ENCODE measurements at regions not wholly inside any gene's neighbourhood (a gene's known extent, or its start where the extent isn't known, plus 50 kb on each side); places are given as distances from the start of the nearest gene placed in this dataset.

- no peak for DNase-seq (ENCODE audit: low read depth)
- no peak overlapping the region for H3K4me3 ChIP-seq (ENCODE audit: low read depth, low read length)
Measured at GRCh38 chr12:115736360-115736759, 541.1 kb downstream of the MED13L start.

- H3K4me3 ChIP-seq (ENCODE audit: low read depth, low read length) = no peak overlapping the region
Measured at GRCh38 chr12:115730975-115731541, 546.4 kb downstream of the MED13L start.

GRCh38 chr12:115726691-115727090, 550.8 kb downstream of the MED13L start:
- DNase-seq (ENCODE audit: low read depth) = no peak
- no peak overlapping the region for H3K4me3 ChIP-seq (ENCODE audit: low read depth, low read length)

More at GRCh38 chr12:115730975-115731541, 546.4 kb downstream of the MED13L start:
- no peak for DNase-seq (ENCODE audit: low read depth)

DNA sequence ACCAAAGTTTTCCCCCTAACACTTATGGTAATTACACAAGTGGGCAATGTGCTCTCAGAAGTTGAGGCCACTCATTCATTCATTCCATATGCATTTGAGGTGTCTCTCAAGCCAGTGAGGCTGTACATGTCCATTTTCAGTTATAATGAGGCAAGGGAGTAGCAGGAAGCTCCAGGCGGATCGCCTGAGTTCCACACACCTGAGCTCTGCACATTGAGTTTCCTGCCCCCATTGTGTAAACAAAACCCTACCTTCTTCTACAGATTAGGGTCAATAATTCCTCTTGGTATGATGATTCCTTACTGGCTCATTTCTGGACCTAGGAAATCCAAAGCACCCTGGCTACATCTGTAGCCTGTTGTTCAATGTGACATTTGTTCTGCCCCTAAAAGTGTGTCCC, 555.3 kb downstream of the MED13L start:
- no peak overlapping the region for H3K4me3 ChIP-seq (ENCODE audit: low read depth, low read length)
- no peak for DNase-seq (ENCODE audit: low read depth)

DNA sequence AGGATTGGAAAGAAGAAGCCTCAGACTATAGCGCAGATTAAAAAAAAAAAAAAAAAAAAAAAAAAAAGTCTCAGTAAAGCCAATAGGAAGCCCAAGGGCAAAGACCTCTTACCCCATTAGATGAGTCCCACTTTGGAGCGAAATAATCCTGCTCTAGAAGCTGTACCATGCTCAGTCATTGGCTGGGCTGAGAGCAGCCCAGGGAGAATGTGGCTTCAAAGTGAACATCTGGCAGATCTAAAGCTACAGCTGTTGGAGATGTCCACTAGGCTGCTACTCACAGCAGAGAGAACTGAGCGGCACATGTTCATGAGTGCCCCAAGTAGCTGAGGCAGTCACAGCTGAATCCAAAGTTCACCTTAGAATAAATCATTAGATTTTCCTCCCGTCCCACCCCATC, 560.9 kb downstream of the MED13L start:
- no peak for DNase-seq (ENCODE audit: low read depth)
- no peak overlapping the region for H3K4me3 ChIP-seq (ENCODE audit: low read depth, low read length)

DNA sequence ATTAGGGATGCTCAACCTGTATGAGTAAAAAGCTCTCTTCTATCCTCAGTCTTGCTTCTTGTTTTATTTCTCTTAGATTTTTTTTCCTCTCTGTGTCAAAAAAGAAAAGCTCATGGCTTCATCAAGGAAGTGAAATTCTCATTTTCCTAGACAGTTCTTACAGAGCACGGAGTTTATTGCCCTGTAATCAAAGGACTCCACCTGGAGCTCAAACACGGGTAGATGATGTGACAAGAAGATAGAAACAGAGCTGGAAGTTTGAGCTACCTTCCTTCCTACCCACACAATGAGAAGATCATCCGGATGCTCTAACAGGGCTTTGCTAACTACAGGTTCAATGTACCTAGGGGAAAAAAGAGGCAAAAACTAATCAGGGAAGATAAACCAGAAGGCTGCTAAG, 564.8 kb downstream of the MED13L start:
- no peak overlapping the region for H3K4me3 ChIP-seq (ENCODE audit: low read depth, low read length)
- DNase-seq (ENCODE audit: low read depth) = no peak

DNA sequence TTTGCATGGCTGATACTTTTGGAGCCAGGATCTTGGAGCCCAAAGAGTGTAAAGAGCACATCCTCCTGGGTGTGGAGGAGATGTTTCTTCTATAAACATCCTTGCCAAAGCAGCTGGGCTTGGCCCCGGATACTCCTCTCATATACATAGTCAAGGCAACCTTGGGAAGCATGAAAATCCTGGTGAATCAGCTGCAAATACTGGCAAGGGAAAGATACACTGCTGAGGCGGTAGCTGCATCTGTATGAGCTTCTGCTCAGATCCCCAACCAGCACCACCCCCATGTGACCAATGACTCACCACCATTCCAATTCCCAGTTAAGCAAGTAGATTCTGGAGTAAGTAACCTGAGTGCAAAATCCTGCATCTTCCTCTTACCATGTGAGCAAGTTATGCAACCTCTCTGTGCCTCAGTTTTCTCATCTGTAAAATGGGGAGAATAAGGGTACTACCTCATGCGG, 567.4 kb downstream of the MED13L start:
- DNase-seq (ENCODE audit: low read depth) = peak; percentile 29
- no peak overlapping the region for H3K4me3 ChIP-seq (ENCODE audit: low read depth, low read length)

- no peak overlapping the region for H3K4me3 ChIP-seq (ENCODE audit: low read depth, low read length)
- peak; percentile 4 for DNase-seq (ENCODE audit: low read depth)
Measured at GRCh38 chr12:115709540-115710011, 567.9 kb downstream of the MED13L start.

DNA sequence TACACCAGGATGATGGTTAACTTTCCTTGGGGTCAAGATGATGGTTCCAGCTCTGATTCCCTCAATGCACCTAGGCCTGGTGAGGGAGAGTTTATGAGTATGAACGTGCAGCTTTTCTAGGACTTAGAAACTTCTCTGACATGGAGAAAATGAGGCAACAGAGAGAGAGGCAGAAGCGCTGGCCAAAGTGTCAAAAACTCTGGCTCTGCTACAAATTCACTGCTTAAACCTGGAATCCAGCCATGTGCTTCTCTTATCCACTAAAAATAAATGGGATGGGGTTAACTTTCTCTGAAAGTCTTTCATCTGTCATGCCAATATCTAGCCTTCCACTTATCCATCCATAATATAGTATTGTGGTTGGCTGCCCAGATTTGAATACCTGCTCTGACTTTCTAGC, 568.7 kb downstream of the MED13L start:
- no peak for DNase-seq (ENCODE audit: low read depth)
- no peak overlapping the region for H3K4me3 ChIP-seq (ENCODE audit: low read depth, low read length)

DNA sequence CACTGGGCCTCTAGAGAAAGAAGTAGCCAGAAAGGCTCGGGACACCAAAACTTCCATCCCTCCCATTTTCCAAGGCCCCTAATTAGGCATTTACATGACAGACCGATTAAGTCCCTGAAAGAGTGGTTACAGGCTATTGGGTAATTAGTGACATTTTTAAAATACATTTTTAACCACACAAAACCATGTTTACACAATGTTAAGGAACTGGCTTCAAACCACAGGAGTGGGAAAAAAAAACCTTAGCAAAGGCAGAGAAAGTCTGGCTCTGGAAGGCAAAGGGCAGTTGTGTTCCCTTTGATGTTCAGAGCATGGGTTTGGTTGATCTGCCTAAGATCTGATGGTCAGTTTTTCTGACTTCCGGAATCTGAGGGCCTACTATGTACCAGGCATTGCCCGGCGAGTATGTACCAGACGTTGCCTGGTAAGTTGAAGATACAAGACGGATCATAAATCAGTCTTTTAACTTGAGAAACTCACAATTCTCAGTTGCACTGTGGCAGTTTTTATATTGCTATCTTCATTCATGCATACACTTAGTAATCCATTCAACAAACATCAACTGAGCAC, 576.5 kb downstream of the MED13L start:
- DNase-seq (ENCODE audit: low read depth) = no peak

GRCh38 chr12:115700081-115700480, 577.4 kb downstream of the MED13L start:
- DNase-seq (ENCODE audit: low read depth) = no peak
- no peak overlapping the region for H3K4me3 ChIP-seq (ENCODE audit: low read depth, low read length)

More for the DNA sequence above, 576.5 kb downstream of the MED13L start:
- H3K4me3 ChIP-seq (ENCODE audit: low read depth, low read length) = no peak overlapping the region

- H3K4me3 ChIP-seq (ENCODE audit: low read depth, low read length) = no peak overlapping the region
- DNase-seq (ENCODE audit: low read depth) = no peak
Measured at GRCh38 chr12:115698257-115698656, 579.2 kb downstream of the MED13L start.

DNA sequence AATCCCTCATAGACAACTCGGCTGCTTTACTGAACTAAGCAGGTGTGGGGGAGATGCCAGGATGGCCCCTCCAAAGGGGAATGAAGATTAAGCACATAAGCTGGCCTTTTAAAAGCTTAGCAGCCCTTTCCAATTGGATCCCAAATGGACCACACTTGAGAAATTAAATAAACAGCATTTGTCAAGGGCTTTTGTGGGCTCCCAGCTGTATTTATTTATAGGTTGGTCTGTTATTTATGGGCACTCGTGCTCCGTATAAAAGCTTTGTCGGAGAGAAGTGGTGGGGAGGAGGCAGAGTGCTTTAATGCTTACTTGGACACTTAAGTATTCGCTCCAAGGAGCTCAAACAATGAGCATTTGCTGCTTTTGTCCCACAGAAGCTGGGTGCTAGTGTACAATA, 580.2 kb downstream of the MED13L start:
- no peak for DNase-seq (ENCODE audit: low read depth)

DNA sequence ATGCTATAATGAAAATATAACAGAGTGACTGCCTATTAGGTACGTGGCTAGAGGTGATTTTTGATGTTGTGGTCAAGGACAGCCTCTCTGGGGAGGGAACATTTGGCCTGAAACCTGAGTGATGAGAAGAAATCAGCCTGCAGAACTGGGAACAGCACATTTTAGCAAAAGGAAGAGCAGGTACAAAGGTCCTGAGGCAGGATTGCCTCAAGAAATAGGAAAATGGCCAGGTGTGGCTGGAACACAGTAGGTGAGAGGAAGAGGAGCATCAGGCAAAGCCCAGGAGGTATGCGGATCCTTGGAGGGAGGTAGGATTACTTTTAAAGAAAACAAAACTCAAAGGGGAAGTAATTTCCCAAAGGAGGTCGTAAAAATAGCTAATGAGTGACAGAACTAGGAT, 582.9 kb downstream of the MED13L start:
- H3K4me3 ChIP-seq (ENCODE audit: low read depth, low read length) = no peak overlapping the region
- no peak for DNase-seq (ENCODE audit: low read depth)

More for the DNA sequence above, 580.2 kb downstream of the MED13L start:
- no peak overlapping the region for H3K4me3 ChIP-seq (ENCODE audit: low read depth, low read length)

DNA sequence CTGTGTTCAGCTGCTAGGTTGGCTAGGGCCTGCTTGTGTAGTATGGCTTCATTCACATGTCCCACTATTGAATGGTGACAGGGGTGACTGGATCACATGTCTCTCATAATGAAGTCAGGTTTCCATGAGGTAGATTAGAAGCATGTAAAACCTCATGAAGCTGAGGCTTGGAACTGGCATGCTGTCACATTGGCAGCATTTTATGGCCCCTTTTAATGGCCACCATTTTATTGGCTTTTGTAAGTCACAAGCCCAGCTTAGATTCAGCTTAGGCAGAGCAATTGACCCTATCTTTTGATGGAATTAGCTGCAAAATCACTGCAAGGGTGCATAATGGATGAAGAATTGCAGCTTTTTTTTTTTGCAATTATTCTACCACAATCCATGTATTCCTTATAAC, 583.5 kb downstream of the MED13L start:
- no peak overlapping the region for H3K4me3 ChIP-seq (ENCODE audit: low read depth, low read length)
- DNase-seq (ENCODE audit: low read depth) = no peak

GRCh38 chr12:115691123-115691522, 586.4 kb downstream of the MED13L start:
- no peak for DNase-seq (ENCODE audit: low read depth)
- H3K4me3 ChIP-seq (ENCODE audit: low read depth, low read length) = no peak overlapping the region

GRCh38 chr12:115687094-115687493, 590.4 kb downstream of the MED13L start:
- no peak overlapping the region for H3K4me3 ChIP-seq (ENCODE audit: low read depth, low read length)
- no peak for DNase-seq (ENCODE audit: low read depth)

GRCh38 chr12:115683240-115683780, 594.2 kb downstream of the MED13L start:
- DNase-seq (ENCODE audit: low read depth) = no peak
- H3K4me3 ChIP-seq (ENCODE audit: low read depth, low read length) = no peak overlapping the region

GRCh38 chr12:115680967-115681366, 596.5 kb downstream of the MED13L start:
- DNase-seq (ENCODE audit: low read depth) = no peak
- no peak overlapping the region for H3K4me3 ChIP-seq (ENCODE audit: low read depth, low read length)

GRCh38 chr12:115672506-115673080, 604.9 kb downstream of the MED13L start:
- DNase-seq (ENCODE audit: low read depth) = no peak
- H3K4me3 ChIP-seq (ENCODE audit: low read depth, low read length) = no peak overlapping the region

DNA sequence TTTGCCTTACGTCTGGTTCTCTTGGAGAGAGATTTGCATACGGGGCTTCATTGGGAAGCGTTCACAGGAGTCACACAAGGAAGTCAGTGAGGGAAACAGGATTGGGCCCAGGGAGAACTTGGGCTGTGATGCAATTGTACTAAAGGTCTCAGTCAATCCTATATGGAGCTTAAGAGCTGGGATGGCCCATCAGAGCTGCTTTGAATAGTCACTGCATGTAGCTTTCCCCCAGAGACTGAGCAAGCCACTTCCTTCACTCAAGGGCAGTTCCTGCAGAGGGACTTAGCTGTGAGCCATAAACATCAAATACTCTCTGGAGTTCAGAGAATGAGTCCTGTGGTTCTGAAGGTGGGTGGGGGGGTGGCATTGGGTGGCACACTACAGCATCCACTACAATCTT, 605.4 kb downstream of the MED13L start:
- H3K4me3 ChIP-seq (ENCODE audit: low read depth, low read length) = no peak overlapping the region
- DNase-seq (ENCODE audit: low read depth) = no peak

Data from skeletal muscle cell (primary cell).